GM21528 (cell line): ENCODE measurements at regions not wholly inside any gene's neighbourhood (a gene's known extent, or its start where the extent isn't known, plus 50 kb on each side); places are given as distances from the start of the nearest gene placed in this dataset.

ENCODE experiments used
- ATAC-seq: cut with Tn5 transposase; IDR thresholded peaks from one replicate; pipeline ENCODE4 v1.9.1; 2021; ENCODE audit warnings: mild to moderate bottlenecking, moderate library complexity; ENCODE audit not compliant: unreplicated experiment, low FRiP score

DNA sequence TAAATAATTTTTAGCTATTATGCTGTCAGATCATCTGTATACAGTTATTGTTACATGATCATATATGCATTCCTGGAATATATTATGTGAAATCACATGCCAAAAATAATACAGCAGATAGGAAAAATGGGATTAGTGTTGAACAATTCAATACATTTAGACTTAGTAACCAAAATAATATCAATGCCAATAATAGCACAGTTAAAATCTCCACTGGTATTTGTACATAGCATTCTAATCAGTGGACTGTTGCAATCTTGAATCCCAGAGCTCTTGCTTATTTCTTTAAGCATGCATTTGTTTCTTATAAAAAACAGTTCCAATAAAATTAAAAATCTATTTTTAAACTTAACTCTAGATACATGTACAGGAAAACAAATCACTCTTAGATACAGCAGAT is 2772.2 kb downstream of the PCDH9 start:
- no peak for ATAC-seq

DNA sequence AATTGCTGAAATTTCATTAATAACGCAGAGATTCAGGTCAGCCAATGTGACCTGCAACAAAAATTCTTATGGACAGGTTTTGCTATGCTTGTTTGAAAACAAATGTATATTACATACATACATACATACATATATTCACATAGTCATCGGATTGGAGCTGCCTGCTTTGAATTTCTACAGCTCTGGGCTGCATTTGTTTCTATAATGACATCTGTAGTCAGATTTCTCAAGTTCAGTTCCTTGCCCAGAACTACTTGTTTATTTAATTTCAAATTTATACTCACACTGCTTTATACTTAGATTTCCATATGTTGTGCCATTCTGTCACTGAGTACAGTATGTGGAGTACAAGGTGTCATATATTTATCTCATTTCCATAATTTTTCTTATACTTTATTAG is 2775.0 kb downstream of the PCDH9 start:
- no peak for ATAC-seq

DNA sequence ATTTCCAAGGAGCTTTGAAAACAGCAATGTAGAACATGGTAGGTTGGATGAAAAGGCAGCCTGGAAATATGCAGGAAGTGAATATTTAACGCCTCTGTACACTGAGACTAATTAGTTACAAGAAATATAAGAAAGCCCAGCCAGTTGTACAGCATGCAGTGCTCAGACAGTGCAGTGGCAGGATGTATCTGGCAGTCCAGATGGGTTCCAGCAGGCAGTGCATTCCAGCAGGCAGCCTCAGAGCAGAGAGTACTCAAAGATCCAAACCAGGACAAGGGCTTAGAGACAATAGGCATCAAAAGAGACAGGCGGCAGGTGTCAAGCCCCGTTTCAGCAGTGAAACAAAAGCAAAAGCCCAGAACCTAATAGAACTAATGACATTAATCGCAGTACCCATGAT is 2776.3 kb downstream of the PCDH9 start:
- ATAC-seq, result no peak

DNA sequence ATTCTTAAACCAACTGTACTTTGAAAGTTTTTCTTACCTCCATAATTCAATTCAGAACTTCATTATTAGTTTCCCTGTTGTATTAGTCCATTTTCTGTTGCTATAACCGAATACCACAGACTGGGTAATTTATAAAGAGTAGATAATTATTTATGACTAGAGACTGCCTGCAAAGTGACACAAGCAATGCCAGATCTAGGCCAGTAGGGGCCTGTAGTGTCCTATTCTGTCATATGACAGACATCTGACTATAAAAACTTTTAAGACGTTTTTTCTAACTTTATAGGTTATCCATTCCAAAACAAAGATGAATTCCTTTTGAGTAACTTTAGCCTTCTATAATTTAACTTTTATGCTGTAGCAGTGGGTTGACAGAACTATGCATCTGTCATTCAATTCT is 2783.8 kb downstream of the PCDH9 start:
- no peak for ATAC-seq

DNA sequence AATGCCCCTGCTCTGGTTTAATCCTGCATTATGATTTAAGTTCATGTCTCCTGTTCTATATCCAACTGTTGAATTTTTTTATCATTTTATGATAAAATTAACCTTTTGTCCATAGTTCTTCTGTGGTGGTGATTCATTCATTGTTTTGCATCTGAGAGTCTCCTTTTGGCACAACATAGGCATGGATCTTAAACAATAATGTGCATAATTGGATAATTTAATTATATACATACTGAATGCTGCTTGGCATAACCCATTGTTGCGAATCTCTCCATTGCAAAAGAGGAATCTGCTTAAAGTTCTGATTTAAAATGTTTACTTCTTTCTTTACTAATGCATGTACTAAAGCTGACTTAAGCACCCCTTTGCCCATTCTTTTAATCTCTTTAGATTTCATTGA is 2788.4 kb downstream of the PCDH9 start:
- no peak for ATAC-seq

DNA sequence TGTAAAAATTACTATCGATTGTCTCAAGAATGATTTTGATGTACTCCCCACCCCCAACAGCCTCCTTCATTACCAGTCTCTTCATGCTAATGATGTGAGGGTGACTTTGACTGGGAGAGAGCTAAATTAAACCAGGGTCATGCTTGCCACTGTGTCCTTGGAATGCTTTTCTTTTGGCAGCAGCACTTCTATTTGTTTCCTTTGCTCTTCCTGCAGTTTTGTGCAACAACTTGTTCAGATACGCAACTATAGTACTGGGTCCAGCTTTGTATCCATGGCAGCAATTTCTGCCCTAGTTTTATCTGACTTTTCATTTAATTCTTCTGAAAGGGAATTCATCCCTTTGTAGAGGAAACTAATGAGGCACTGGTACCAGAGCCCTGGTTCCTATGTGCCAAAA is 2792.1 kb downstream of the PCDH9 start:
- ATAC-seq, result no peak

DNA sequence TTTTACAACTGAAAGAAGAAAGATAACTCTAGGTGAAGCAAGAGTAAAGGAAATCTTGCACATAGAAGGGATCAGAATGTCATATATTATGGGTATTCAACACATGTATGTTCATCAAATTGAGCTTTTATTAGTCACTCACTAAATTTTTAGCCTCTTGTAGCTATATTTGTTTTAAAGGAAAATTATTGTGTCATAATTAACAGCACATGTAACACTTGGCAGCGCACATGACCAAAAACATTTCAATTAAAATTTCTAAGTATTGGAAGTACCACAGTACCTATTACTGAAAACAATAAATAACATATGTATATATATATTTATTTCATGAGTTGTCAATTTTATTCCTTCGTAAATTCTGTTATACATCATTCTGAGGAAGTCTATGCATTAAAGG is 2800.4 kb downstream of the PCDH9 start:
- ATAC-seq, result no peak

DNA sequence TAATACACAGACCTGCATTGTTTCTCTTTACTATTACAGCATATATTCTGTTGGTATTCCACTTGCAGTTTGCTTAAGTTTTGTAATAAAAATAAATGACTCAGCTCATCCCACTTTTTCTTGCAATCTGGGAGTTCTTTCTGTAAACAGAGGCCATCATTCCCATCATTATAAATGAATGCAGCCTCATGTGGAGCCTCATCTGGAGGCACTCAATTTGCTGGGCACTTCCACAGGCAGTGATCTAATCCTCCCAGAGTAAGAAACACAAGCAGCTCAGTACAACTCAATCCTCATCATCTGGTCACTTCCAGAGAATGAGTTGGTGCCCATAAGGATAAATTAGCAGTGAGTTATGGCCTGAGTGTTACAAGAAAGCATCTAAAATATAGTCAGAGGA is 2801.9 kb downstream of the PCDH9 start:
- no peak for ATAC-seq

DNA sequence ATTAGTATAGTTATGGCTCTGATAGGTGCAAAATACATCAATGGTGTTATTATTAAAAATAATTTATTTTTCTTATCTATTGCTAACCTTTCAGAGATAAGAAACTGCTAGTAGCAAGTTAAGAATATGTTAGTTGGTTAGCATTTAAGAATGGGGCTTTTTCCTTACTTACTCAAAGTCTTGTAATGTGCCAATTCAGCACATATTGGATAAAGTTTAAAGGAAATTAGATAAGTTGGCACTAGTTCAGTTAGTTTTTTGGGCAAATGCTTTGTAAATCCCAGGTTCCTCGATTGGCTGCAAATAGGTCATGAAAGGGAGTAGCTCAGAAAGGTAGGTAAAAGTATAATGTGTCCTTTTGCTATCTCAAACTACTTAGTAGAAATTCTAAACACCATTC is 2806.7 kb downstream of the PCDH9 start:
- ATAC-seq, result no peak

DNA sequence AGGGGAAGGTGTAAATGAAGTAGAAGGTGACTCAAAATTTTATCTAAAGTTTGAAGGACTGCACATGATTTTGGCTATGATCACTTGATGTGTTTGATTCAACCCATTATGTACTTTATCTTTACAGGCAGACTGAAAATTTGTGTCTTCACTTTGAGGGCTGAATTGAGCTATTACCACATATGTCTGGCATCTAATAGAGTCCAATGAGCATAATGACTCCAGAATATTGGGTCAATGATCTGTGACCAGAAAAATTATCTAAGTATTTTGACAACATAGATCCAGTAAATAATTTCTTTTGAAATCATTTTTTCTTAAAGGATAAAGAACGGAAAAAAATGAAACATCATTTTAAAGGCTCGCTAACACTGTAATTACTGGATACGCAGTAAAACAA is 2810.0 kb downstream of the PCDH9 start:
- no peak for ATAC-seq

DNA sequence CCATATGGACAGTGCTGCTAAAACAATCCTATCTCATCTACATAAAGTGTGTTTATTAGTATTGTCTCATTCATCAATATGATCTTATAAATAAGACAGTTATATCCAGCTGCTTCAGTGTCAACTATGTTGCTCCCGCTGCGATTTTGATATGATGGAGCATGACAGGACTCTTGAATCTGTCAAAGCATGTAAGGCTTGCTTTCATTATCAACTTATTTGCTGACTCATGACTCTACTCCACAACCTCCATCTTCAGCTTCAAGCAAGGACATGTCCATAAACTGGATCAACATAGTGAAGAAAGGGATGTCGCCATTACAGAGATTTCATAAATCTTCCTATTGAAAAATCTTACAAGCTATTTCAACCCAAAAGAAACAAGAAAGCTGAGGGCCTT is 2812.6 kb downstream of the PCDH9 start:
- ATAC-seq, result no peak

DNA sequence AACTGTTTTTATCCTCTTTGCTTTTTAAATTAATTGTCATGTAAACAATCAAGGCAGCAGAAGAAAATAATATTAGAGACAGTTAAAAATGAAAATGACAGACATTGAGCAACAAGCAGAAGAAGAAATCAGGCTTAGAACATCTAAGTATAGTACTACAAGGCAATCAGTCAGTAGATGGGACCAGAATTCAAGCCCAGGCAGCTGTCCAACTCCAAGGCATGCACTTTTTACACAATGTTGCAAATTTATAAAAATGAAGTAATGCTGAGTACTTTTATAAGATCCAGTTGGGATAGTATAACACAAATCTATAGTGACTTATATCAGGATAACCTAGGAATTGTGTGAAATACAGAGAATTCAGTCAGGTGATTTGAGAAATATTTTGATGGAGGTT is 2815.8 kb downstream of the PCDH9 start:
- no peak for ATAC-seq

DNA sequence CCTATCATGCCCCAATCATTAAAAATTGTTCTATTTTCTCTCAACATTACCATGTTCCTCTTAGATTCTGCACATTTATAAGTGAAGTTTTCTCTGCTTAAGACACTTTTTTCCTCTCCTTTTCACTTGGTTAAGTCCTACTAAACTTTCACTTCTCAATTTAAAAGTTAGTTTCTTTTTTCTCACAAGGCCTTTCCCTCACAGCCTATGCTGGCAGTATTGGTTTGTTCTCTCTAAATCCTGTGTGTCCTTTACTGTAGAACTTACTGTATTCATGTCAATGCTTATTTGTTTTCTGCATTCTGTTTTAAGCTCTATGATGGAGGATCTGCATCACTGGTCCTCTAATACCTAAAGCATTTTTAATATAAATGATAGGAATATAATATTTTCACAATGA is 2816.6 kb downstream of the PCDH9 start:
- no peak for ATAC-seq

DNA sequence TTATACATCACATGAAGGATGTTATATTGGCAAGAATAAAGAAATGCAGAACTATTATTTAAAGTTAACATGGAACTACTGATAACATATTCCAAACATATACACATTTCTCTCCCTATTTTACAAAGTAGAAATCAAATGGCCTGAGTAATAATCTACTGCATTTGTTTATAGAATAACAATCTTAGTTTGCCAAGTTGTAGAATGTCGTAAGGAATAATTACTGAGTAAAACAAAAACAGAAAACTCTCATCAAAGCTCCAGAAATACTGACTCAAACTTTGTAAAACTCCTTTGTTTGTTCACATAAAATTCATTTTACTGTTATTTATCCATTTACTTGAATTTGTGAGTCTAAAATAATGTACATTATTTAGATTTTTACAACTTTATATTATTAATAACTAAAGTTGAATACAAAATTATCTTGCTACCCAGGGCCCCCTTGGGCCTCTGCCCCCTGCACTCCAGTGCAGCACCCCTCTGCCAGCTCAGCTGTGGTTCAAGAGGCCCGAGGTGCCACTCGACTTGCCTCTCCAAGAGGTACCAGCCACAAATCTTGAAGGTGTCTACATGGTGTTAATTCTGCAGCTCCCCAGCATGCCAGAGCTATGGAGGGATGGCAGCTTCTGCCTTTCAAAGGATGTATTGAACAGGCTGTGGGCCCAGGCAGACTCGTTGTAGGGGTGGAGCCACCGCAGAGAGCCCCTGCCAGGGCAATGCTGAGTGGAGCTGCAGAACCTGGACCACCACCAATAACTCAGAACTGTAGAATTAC is 2819.7 kb downstream of the PCDH9 start:
- no peak for ATAC-seq

DNA sequence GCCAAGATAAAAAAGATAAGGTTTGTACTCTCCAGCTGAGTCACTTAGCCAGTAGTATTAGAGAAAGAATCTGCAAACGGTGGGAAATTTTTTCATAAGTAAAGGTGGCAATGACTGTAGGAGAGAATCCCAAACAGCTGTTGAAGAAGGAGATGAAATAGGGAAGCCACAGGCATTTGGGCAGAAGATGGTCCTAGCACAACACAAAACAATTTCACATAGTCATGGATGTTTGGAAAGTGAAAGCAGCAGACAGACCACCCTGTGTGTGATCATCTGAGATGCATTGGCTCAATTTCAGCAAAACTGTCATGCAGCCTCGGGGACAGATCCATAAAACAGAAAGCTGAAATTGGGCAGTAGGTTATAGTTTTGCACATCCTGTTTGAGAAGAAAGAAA is 2832.4 kb downstream of the PCDH9 start:
- no peak for ATAC-seq

DNA sequence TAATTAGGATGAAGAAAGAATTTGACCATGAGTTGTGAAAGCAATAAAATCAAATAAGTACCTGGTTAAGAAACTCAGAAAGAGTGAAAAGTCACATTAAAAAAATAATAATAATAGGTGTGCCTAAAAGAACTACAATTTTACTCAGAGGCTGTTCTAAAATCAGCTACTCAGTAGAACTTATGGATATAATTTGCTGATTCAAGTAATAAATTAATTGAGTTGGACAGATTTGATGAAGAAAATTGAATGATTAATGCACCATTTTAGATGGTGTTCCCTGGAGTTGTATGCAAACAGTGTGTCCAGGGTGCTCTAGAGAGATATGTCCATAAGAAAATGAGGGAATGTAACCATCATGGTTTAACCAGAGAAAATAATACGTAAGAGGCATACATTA is 2852.5 kb downstream of the PCDH9 start:
- no peak for ATAC-seq

DNA sequence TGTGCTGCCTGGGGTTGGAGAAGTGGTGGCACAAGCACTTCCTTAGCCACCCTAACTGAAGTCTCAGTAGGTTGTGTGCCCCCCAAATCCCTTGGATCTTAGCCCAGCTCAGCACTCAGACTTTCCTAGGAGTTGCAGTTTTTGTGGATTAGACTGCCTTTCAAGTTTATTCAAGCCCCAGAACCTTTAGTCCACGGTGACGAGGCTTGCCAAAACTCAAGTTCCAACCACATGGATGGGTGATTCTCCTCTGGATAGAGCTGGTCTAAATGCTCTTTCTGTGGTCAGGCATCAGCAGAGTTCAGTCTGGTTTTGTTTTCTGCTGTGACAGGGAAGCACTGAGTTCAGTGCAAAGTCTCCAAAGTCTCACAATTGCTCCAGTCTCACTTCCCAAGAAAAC is 2858.7 kb downstream of the PCDH9 start:
- ATAC-seq, result no peak

DNA sequence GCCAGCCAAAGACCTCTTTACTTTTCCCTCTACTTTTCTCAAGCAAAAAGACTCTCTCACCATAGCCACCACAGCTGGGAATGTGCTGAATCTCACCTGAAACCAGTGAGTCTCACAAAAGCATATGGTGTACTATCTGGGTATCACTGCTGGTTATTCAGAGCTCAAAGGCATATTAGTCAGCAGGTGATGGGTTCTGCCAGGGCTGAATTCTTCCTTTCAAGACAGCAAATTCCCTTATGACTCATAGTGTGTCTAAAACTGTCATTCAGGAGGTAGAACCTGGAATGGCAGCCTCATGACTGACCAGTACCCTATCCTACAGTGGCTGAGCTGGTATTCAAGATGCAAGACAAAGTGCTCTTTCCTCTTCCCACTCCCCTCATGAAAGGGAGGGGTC is 2859.1 kb downstream of the PCDH9 start:
- ATAC-seq, result no peak

DNA sequence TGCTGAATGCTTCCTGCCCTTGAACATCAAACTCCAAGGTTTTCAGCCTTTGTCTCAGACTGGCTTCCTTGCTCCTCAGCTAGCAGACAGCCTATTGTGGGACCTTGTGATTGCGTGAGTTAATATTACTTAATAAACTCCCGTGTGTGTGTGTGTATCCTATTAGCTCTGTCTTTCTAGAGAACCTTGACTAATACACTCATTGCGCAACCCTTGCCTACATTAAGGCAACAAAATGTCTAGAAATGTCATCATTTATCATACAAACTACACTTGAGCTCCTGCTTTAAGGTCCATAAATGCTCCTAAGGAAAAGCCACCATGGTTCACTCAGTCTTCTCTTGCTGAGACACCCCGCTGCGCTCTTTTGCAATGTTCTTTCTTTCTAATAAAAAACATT is 2861.0 kb downstream of the PCDH9 start:
- ATAC-seq, result no peak

DNA sequence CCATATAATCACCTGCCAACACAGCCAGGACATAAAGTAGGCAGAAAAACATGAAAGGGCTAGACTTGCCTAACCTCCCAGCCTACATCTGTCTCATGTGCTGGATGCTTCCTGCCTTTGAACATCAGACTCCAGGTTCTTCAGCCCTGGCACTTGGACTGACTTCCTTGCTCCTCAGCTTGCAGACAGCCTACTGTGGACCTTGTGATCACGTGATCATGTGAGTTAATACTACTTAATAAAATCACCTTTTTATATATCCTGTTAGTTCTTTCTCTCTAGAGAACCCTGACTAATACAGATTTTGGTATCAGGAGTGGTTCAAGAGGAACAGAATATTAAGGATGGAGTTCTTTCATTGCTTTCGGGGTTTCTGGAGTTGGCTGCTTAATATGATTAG is 2867.6 kb downstream of the PCDH9 start:
- no peak for ATAC-seq

DNA sequence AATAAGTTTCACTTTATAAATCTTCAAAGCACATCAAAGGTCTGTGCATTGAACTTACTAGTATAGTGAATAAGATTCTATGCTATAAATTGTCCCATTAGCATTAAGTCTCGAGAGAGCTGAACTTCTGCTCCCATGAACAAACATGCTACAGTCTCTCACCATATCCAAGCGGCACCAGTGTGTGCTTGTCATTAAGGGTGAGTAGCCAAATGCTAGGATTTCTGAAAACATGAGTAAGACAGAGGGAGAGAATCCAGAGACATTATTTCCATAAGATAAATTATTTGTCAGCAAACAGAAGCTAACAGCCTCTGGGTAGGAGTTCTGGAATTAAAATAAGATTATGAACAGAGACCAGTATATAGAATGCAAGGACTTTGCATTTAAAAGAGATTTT is 2882.5 kb downstream of the PCDH9 start:
- no peak for ATAC-seq

DNA sequence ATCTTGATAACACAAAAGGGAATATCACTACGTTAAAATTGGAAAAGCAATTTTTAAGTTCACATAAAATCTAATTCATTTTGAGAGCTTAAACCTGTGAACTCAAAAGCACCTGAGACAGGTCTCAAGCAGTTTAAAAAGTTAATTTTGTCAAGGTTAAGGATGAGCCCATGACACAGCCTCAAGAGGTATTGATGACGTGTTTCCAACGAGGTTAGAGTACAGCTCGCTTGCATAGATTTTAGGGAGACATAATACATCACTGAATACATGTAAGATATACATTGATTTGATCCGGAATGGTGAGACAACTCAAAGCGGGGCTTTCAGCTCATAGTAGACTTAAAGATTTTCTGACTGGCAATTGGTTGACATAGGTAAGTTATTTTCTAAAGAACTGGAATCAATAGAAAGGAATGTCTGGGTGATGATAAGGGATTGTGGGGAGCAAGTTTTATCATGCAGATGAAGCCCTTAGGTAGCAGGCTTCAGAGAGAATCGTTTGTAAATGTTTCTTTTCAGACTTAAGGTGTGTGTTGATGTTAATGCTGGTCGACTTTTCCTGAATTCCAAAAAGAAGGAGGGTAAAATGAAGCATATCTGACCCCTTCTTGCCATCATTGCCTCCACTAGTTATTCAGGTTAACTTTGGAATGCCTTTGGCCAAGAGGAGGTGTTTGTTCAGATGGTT is 2890.6 kb downstream of the PCDH9 start:
- no peak for ATAC-seq
